ENCODE measurements at regions not wholly inside any gene's neighbourhood (a gene's known extent, or its start where the extent isn't known, plus 50 kb on each side); places are given as distances from the start of the nearest gene placed in this dataset.
A peak's percentile ranks its signal among the peaks of the same experiment; 100 is the strongest.

- DNase-seq, result no peak
- H3K9ac ChIP-seq (ENCODE audit: low read depth in 2 of 2, low read length in 2 of 2), result peak overlapping the region in 1 of 2 donors; percentile 80
- TF ChIP-seq CTCF (IDR thresholded peaks at IDR 0.05), result no peak
- H3K27me3 ChIP-seq, result no peaks in the 10 kb centered on the region
- H3K27ac ChIP-seq, result peak overlapping the region; percentile 37
- H3K4me3 ChIP-seq, result no peak overlapping the region
- no peaks in the 10 kb centered on the region for H3K9me3 ChIP-seq
- intact Hi-C loops (cut with DNase I), result no loop called here
- peaks cover 15% of the 10 kb centered on the region for H3K4me1 ChIP-seq
- no peaks in the 10 kb centered on the region for H3K36me3 ChIP-seq
Observed at GRCh38 chr13:44305917-44306370, 67.7 kb upstream of the SERP2 start.

- Histone ChIP-seq H3K9me3 (no peaks in the 10 kb centered on the region), H3K4me1 (peaks cover 15% of the 10 kb centered on the region), H3K27me3 (no peaks in the 10 kb centered on the region), H3K9ac (ENCODE audit: low read depth in 2 of 2, low read length in 2 of 2) (peak overlapping the region; percentile 53 to 80), H3K27ac (peak overlapping the region; percentile 68), H3K4me3 (no peak overlapping the region), H3K36me3 (no peaks in the 10 kb centered on the region)
- peak; percentile 58 for DNase-seq
- intact Hi-C loops (cut with DNase I), result no loop called here
- TF ChIP-seq CTCF (IDR thresholded peaks at IDR 0.05), result no peak
Observed at GRCh38 chr13:44306371-44307192, 67.0 kb upstream of the SERP2 start.

- Histone ChIP-seq H3K27me3 (no peaks in the 10 kb centered on the region), H3K27ac (peak overlapping the region; percentile 68), H3K4me1 (peaks cover 15% of the 10 kb centered on the region), H3K9ac (ENCODE audit: low read depth in 2 of 2, low read length in 2 of 2) (no peak overlapping the region), H3K9me3 (no peaks in the 10 kb centered on the region), H3K4me3 (no peak overlapping the region), H3K36me3 (no peaks in the 10 kb centered on the region)
- no peak for TF ChIP-seq CTCF (IDR thresholded peaks at IDR 0.05)
- intact Hi-C loops (cut with DNase I), result no loop called here
- DNase-seq, result no peak
Observed at GRCh38 chr13:44307255-44307654, 66.4 kb upstream of the SERP2 start.

GRCh38 chr13:44307844-44308243 is 65.8 kb upstream of the SERP2 start:
- DNase-seq, result no peak
- Histone ChIP-seq H3K9ac (ENCODE audit: low read depth in 2 of 2, low read length in 2 of 2) (no peak overlapping the region), H3K4me1 (peaks cover 15% of the 10 kb centered on the region)

GRCh38 chr13:44308352-44308751 is 65.3 kb upstream of the SERP2 start:
- peaks cover 15% of the 10 kb centered on the region for H3K4me1 ChIP-seq
- H3K9me3 ChIP-seq, result no peaks in the 10 kb centered on the region
- H3K27me3 ChIP-seq, result no peaks in the 10 kb centered on the region
- H3K27ac ChIP-seq, result peak overlapping the region; percentile 68
- H3K9ac ChIP-seq (ENCODE audit: low read depth in 2 of 2, low read length in 2 of 2), result no peak overlapping the region
- intact Hi-C loops (cut with DNase I), result no loop called here
- no peak overlapping the region for H3K4me3 ChIP-seq
- no peak for DNase-seq
- no peak for TF ChIP-seq CTCF (IDR thresholded peaks at IDR 0.05)
- H3K36me3 ChIP-seq, result no peaks in the 10 kb centered on the region

More at GRCh38 chr13:44307844-44308243, 65.8 kb upstream of the SERP2 start:
- Histone ChIP-seq H3K27me3 (no peaks in the 10 kb centered on the region), H3K4me3 (no peak overlapping the region), H3K36me3 (no peaks in the 10 kb centered on the region), H3K27ac (peak overlapping the region; percentile 68), H3K9me3 (no peaks in the 10 kb centered on the region)
- no peak for TF ChIP-seq CTCF (IDR thresholded peaks at IDR 0.05)
- intact Hi-C loops (cut with DNase I), result no loop called here
